ENCODE measurements at regions not wholly inside any gene's neighbourhood (a gene's known extent, or its start where the extent isn't known, plus 50 kb on each side); places are given as distances from the start of the nearest gene placed in this dataset.

- Histone ChIP-seq H3K79me1 (ENCODE audit: low read depth in 1 of 2, low read length in 2 of 2) (no peaks in the 10 kb centered on the region), H3K56ac (ENCODE audit: extremely low read depth, insufficient read depth, low read length) (no peak overlapping the region), H3K36me3 (ENCODE audit: control insufficient read depth, insufficient read depth, low read length) (no peaks in the 10 kb centered on the region), H3K14ac (replicated peaks; ENCODE audit: low read depth, low read length) (no peak overlapping the region), H4K20me1 (ENCODE audit: insufficient read depth, low read length) (no peaks in the 10 kb centered on the region), H2BK20ac (ENCODE audit: low read depth, low read length) (no peak overlapping the region), H2BK5ac (ENCODE audit: low read depth, low read length, poor library complexity, severe bottlenecking) (no peak overlapping the region), H3K9me3 (ENCODE audit: control insufficient read depth, insufficient read depth, low read length) (no peaks in the 10 kb centered on the region), H3K4ac (ENCODE audit: low read depth, low read length) (no peak overlapping the region), H2BK15ac (ENCODE audit: low read depth, low read length) (no peak overlapping the region), H4K8ac (ENCODE audit: low read depth in 2 of 2, low read length in 2 of 2) (no peak overlapping the region), H3K23ac (ENCODE audit: low read depth, low read length) (no peak overlapping the region), H2BK120ac (ENCODE audit: low read depth, low read length) (no peak overlapping the region), H3K9ac (ENCODE audit: low read depth, low read length) (no peak overlapping the region), H2AFZ (replicated peaks; ENCODE audit: low read length, poor library complexity) (no peak overlapping the region), H3K4me2 (ENCODE audit: low read depth, low read length) (no peak overlapping the region), H3K4me1 (ENCODE audit: control insufficient read depth, insufficient read depth, low read length) (peaks cover 2% of the 10 kb centered on the region; the same call in 1 of the 2 replicates), H4K5ac (ENCODE audit: low read depth, low read length) (no peak overlapping the region), H3K27me3 (ENCODE audit: control insufficient read depth, insufficient read depth, low read length) (no peaks in the 10 kb centered on the region), H2AK9ac (replicated peaks; ENCODE audit: low read depth, low read length, poor library complexity) (no peak overlapping the region), H4K91ac (ENCODE audit: insufficient read depth, low read depth, low read length) (no peak overlapping the region), H3K27ac (ENCODE audit: insufficient read depth, low read length) (no peak overlapping the region), H3K18ac (ENCODE audit: low read depth, low read length) (no peak overlapping the region), H3K9me1 (ENCODE audit: insufficient read depth, low read length) (no peaks in the 10 kb centered on the region), H3K4me3 (ENCODE audit: insufficient read depth, low read depth, low read length) (no peak overlapping the region), H2AK5ac (ENCODE audit: low read depth, low read length) (no peak overlapping the region)
- peak; percentile 37 for DNase-seq
- CTCF ChIA-PET: no interaction called here
- in situ Hi-C loops (cut with MboI; ENCODE audit: low sequenced_read_pairs): no loop called here
- POLR2A ChIA-PET (ENCODE audit: unreplicated experiment): no interaction called here
- ATAC-seq (ENCODE audit: low read depth): peak; percentile 72
- dilution Hi-C loops (cut with HindIII; ENCODE audit: low sequenced_read_pairs, unreplicated experiment): no loop called here
- no TSS peak for BruUV-seq (replicated peaks)
- intact Hi-C loops (cut with micrococcal nuclease): no loop called here
- TF ChIP-seq NFE2L2 (IDR thresholded peaks at IDR 0.05; ENCODE audit: low read depth, low read length): no peak
- no peak for TF ChIP-seq CEBPB (IDR thresholded peaks at IDR 0.05; ENCODE audit: low read depth, low read length)
- no peak for TF ChIP-seq MAFK (IDR thresholded peaks at IDR 0.05; ENCODE audit: low read depth, low read length)
- TF ChIP-seq SMC3 (IDR thresholded peaks at IDR 0.05; ENCODE audit: low read depth, low read length): no peak
- no peak for TF ChIP-seq RAD21 (IDR thresholded peaks at IDR 0.05; ENCODE audit: low read length)
- TF ChIP-seq ELK1 (IDR thresholded peaks at IDR 0.05; ENCODE audit: borderline replicate concordance, low read depth, low read length): no peak
- TF ChIP-seq MXI1 (IDR thresholded peaks at IDR 0.05; ENCODE audit: borderline replicate concordance, low read depth, low read length): no peak
- TF ChIP-seq CHD1 (IDR thresholded peaks at IDR 0.05; ENCODE audit: low read depth, low read length): no peak
- TF ChIP-seq FOS (IDR thresholded peaks at IDR 0.05; ENCODE audit: low read depth, low read length): no peak
- no peak for TF ChIP-seq MAZ (IDR thresholded peaks at IDR 0.05; ENCODE audit: borderline replicate concordance, low read depth, low read length)
- no peak for TF ChIP-seq USF2 (IDR thresholded peaks at IDR 0.05; ENCODE audit: low read depth, low read length)
- no peak for TF ChIP-seq POLR2A (IDR thresholded peaks at IDR 0.05; ENCODE audit: low read depth, low read length)
- no peak for TF ChIP-seq BHLHE40 (IDR thresholded peaks at IDR 0.05; ENCODE audit: low read depth, low read length)
Measured at GRCh38 chr2:181306785-181307184, 150.4 kb upstream of the ITGA4 start.
